Retina (tissue), 1 donor: ENCODE measurements at regions not wholly inside any gene's neighbourhood (a gene's known extent, or its start where the extent isn't known, plus 50 kb on each side); places are given as distances from the start of the nearest gene placed in this dataset.
A peak's percentile ranks its signal among the peaks of the same experiment; 100 is the strongest.
"Not testable (repeated sequence)": the region's sequence is repeated elsewhere in the genome, so short reads cannot be mapped to it uniquely, and the experiment has no call there.

ENCODE experiments used
- DNase-seq: peaks from one replicate; pipeline ENCODE4 v3.0.0-alpha.2; 2016

DNA sequence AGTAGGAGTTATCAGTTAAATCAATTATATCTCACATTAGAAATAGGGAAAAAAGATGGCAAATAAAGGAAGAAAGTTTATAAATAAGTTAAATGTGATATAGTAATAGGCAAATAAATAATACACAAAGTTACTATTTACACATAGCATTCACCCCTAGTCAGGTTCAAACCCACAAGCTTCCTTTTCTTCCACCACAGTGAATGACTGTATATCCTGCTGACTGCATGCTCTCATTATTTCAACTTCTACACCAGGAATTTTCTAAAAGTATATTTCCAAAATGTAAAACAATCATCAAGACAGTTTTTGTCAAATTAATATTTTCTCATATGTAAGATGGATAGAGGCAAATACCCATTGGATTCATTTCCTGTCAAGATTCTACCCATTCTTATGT lies 548.6 kb upstream of the SLITRK5 start:
- DNase-seq: no peak

- peak; percentile 57 for DNase-seq
These were observed 547.0 kb upstream of the SLITRK5 start for GRCh38 chr13:87123987-87124784.

- DNase-seq: no peak
These were observed 546.4 kb upstream of the SLITRK5 start for GRCh38 chr13:87124785-87125074.

DNA sequence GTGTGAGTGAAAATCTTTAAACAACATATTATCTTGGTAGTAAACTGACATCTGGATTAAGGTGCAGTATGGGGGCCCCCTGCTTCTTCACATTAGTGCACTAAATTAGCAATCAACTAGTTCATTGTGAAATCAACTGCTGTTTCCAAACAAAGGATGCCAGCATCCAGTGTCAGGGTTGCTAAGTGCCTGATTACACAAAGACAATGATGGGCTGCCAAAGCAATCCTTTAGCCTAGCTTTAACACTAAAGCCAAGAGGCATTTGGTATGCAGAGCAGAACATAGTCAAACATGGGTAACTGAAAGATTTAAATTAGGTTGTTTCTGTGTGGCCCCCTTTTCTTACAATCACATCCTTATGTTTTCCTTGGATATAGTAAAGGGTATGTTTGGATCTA lies 543.1 kb upstream of the SLITRK5 start:
- peak; percentile 70 for DNase-seq

- DNase-seq: peak; percentile 54
These were observed 542.7 kb upstream of the SLITRK5 start for GRCh38 chr13:87128491-87128890.

GRCh38 chr13:87129602-87130300 lies 541.4 kb upstream of the SLITRK5 start:
- DNase-seq: no peak

GRCh38 chr13:87130423-87130822 lies 540.7 kb upstream of the SLITRK5 start:
- no peak for DNase-seq

DNA sequence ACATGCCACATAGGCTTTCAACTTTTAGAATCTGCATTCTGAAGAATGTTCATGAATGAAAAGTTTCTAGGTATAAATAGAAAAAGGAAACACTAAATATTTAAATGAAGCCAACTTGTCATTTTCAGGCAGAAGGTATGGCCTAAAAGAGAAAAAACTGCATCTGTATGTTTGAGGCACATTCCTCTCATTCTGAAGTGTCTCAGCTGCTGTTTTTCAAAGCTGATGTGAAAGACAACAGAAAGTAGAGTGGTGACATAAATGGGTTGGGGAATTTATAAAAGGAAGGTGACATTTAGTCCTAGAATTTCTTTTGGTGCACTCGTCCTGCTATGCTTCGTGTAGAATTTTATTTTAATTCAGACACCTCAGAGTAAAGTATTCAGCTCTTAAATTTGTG lies 539.6 kb upstream of the SLITRK5 start:
- no peak for DNase-seq

DNA sequence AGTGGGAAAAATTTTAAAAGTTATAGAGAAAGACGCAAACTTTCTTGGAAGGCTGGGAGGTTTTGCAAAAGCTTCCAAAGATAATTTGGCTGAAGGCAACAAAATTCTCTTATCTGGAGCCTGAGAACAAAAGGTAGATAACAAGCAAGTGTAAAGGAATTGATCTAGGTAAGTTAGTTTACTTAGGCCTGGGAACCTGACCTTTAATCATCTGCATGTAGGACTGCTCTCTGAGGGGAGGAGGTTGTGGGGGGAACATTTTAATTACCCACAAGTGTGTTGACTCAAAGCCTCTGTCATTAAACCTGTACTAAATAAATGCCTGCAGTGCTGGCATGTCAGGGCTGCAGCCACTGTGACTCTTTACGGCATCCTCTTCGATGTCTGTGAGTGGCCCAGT lies 532.3 kb upstream of the SLITRK5 start:
- no peak for DNase-seq

DNA sequence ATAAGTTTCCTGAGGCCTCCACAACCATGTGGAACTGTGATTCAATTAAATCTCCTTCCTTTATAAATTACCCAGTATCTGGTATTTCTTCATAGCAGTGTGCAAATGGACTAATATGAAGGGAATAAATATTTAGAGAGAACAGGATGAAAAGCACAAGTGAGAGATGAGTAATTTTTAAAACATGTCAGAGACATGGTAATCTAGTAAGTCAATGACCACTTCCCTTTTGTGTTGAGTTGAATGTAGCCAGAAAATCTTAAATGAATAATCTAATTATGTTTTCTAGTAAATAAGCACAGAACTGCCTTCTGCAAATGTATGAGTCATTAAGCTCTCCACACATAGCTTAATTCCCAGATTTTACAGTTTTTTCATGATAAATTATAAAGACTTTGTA lies 524.1 kb upstream of the SLITRK5 start:
- no peak for DNase-seq

GRCh38 chr13:87153371-87153770 lies 517.8 kb upstream of the SLITRK5 start:
- DNase-seq: no peak

DNA sequence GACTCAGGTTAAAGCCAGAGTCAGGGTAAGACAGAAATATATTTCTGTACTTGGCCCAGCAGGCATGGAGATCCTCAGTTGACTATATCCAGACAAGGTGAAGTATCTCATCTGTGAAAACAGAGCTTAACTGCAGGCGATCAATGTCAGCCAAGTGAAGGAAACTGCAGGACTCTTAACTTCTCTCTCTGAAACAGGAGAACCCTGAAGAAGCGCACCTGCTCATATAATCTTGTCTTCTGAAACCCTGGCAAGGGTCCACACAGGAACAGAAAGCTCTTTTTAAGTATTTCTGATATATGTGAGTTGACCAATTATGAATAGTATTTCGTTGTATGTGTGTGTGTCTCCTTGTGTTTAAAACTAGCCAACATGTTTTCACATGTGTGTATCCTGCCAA lies 504.8 kb upstream of the SLITRK5 start:
- DNase-seq: no peak

DNA sequence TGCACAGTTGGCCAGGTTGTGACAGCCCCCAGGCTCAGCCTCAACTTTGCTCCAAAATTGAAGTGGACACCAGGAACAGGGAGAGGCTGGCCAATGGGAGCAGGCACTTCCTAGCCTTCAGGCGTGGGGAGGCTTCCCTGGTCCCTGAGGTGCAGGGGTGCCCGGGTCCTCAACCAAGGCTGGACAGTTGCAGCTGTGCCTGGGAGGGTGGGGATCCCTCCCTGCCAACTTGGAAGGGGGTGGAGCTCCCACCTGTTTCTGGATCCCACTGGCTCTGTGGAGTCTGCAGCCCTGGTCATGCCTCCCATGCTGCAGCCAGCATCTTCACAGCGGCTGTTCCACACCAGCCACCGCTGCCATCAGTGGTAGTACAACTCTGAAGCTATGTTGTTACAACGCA lies 502.8 kb upstream of the SLITRK5 start:
- DNase-seq: no peak

DNA sequence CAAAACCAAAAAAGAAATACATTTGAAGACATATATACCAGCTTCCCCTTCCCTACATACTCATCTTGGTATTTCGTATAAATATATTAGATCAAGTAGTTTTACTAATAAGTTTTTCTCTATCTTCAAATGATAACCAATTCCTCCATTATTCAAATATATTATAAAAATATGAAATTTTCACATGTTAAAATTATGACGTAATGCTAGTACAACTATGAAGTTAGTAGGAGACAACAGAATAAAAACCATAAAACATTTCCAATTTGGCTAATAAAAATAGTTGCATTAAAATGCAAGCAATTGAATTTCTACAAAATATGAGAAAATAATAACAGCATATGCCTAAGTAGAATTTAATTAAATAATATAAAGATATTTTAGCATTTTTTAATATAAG lies 501.8 kb upstream of the SLITRK5 start:
- no peak for DNase-seq

- no peak for DNase-seq
These were observed 498.9 kb upstream of the SLITRK5 start for GRCh38 chr13:87172166-87172835.

GRCh38 chr13:87185138-87185537 lies 486.0 kb upstream of the SLITRK5 start:
- DNase-seq: not testable (repeated sequence)

GRCh38 chr13:87186647-87187046 lies 484.5 kb upstream of the SLITRK5 start:
- not testable (repeated sequence) for DNase-seq

DNA sequence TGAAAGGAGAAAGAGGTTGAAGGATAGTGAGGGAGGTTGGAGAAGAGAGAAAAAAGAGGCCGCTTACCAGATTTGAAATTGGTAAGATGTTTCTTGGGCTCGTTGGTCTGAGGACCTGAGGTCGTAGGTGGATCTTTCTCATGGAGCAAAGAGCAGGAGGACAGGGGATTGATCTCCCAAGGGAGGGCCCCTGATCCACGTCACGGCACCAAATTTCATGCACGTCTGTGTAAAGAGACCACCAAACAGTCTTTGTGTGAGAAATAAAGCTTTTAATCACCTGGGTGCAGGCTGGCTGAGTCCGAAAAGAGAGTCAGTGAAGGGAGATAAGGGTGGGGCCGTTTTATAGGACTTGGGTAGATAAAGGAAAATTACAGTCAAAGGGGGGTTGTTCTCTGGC lies 479.7 kb upstream of the SLITRK5 start:
- DNase-seq: not testable (repeated sequence)

DNA sequence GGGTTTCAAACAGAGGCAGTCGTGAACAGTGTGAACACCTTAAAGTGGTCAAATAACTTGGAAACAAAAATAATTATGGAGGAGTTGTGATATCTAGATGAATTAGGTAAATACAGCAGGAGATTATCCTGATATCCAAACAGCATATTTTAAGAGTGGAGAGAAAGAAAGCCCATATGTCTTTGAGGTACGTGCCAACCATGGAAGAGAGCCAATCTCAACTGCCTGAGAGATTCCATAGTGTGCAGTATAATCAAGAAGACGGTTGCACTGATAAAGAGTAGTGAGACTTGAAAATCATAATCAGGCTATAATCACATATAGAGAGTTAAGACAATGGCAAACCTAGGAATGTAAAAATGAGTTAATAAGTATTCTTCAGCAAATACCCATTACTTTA lies 472.8 kb upstream of the SLITRK5 start:
- no peak for DNase-seq

GRCh38 chr13:87206708-87207107 lies 464.5 kb upstream of the SLITRK5 start:
- DNase-seq: no peak

DNA sequence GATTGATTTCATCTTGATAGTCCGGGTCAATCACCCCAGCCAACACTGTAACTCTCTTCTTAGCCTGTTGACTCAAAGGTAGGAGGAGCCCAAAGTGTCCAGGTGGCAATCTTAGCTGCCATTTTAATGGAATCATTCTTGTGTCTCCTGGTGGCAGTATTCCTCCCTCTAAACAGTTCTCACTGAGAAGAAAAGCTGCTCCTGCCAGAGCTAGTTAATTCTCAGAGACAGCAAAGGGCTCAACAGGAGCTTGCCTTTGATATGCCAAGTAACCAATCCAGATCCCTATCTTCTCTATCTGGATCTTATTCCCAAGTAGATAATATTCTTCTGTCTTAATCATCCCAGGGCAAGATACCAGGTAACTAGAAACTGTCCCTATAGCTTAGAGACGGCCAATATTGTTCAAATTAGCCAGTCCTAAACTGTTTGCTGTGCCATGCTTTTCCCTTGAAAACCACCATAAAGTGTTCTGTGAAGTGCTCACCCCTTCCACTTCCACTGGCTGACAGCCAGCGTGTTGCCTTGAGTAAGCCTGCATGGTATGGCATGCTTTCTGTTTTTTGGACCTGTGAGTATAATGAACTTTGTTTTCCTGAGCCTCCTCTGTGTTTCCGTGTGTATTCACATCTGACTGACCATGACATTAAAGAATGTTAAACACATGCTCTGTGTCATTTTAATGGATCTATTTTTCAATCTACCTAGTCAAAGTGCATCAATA lies 463.7 kb upstream of the SLITRK5 start:
- no peak for DNase-seq

- no peak for DNase-seq
These were observed 462.5 kb upstream of the SLITRK5 start for GRCh38 chr13:87208636-87209035.

DNA sequence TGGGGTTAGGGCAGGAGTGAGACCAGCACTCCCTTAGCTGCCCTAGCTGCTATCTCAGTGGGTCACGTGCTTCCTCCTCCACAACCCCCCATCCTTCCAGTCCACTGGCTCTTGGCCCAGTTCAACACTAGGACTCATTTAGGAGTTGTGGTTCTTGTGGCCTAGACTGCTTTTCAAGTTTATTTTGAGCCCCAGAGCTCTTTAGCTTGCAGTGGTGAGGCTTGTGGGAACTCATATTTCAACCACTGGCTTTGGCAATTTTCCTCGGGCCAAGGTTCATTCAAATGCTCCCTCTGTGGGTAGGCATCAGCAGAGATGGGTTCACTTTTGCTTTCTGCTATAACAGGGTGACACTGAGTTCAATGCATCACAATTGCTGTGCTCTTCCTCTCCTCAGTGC lies 436.2 kb upstream of the SLITRK5 start:
- no peak for DNase-seq

DNA sequence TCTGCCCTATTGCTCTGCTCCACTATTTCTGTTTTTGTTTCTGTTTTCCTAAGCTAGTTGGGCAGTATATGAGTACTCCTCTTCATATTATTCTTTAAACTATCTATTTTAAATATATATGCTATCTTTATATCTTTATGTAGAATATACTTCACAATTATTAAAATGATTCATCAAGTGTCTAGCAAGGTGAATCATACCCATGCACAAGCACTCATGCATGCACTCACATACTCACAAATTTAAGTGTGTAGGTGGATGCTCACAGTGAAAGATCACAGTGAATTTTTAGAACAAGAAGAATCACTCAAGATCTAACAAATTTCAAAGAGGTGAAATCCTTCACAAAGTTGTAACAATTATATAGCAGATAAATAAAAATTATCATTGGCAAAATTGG lies 435.6 kb upstream of the SLITRK5 start:
- no peak for DNase-seq
